Keratinocyte (primary cell): ENCODE measurements at regions not wholly inside any gene's neighbourhood (a gene's known extent, or its start where the extent isn't known, plus 50 kb on each side); places are given as distances from the start of the nearest gene placed in this dataset.

Source experiments
- DNase-seq: peaks from one replicate; pipeline ENCODE4 v3.0.0-alpha.2; 2011; ENCODE audit warnings: low read depth, missing footprints, low spot score
- FAIRE-seq: peaks from 2 replicates; lab custom pipeline; 2011; peaks lifted over from hg19 to GRCh38; lab: Jason Lieb, UNC
- H2AFZ ChIP-seq: 2 replicates; pipeline ENCODE4 v1.6.0; 2012; ENCODE audit warnings: low read length, control low read depth, inconsistent platforms; ENCODE audit not compliant: control insufficient read depth
- H3K27ac ChIP-seq: 2 replicates; pipeline ENCODE4 v1.5.1; 2011; ENCODE audit warnings: low read length; ENCODE audit not compliant: control insufficient read depth, insufficient read depth
- H3K27me3 ChIP-seq: 3 replicates; pipeline ENCODE4 v1.6.0; 2011; ENCODE audit warnings: low read length; ENCODE audit not compliant: control insufficient read depth, insufficient read depth; ENCODE audit errors: extremely low read depth
- H3K36me3 ChIP-seq, 2 experiments: 2 replicates in 1 of 2; 3 replicates in 1 of 2; pipeline ENCODE4 v1.5.1; 2011; ENCODE audit warnings: low read length in 2 of 2, mild to moderate bottlenecking in 1 of 2; ENCODE audit not compliant: control insufficient read depth in 2 of 2, insufficient read depth in 2 of 2; ENCODE audit errors: extremely low read depth in 1 of 2
- H3K4me1 ChIP-seq: 3 replicates; pipeline ENCODE4 v1.5.1; 2011; ENCODE audit warnings: low read length; ENCODE audit not compliant: control insufficient read depth, insufficient read depth; ENCODE audit errors: extremely low read depth
- H3K4me2 ChIP-seq: 3 replicates; pipeline ENCODE4 v1.6.0; 2011; ENCODE audit warnings: low read depth, low read length; ENCODE audit not compliant: control insufficient read depth, insufficient read depth; ENCODE audit errors: extremely low read depth
- H3K4me3 ChIP-seq, 3 experiments: fragments of 200-600 bp in 1 of 3; sonication (generic) in 1 of 3; 2 replicates in 2 of 3; 3 replicates in 1 of 3; pipeline ENCODE4 v1.5.1; 2011 to 2016; ENCODE audit warnings: low read length in 3 of 3, mild to moderate bottlenecking in 3 of 3, control low read depth in 2 of 3, inconsistent platforms in 1 of 3, low read depth in 1 of 3, mixed read lengths in 1 of 3, mixed run types in 1 of 3, moderate library complexity in 1 of 3; ENCODE audit not compliant: control insufficient read depth in 2 of 3, insufficient read depth in 2 of 3; ENCODE audit errors: extremely low read depth in 1 of 3
- H3K79me2 ChIP-seq: 2 replicates; pipeline ENCODE4 v1.6.0; 2012; ENCODE audit warnings: low read length; ENCODE audit not compliant: control insufficient read depth, insufficient read depth
- H3K9ac ChIP-seq: 3 replicates; pipeline ENCODE4 v1.6.0; 2011; ENCODE audit warnings: low read length; ENCODE audit not compliant: control insufficient read depth, insufficient read depth; ENCODE audit errors: extremely low read depth
- H3K9me1 ChIP-seq: 3 replicates; pipeline ENCODE4 v1.6.0; 2011; ENCODE audit warnings: low read length; ENCODE audit not compliant: control insufficient read depth, insufficient read depth; ENCODE audit errors: extremely low read depth
- H3K9me3 ChIP-seq: 2 replicates; pipeline ENCODE4 v1.5.1; 2012; ENCODE audit warnings: low read depth, low read length; ENCODE audit not compliant: control insufficient read depth
- H4K20me1 ChIP-seq: 3 replicates; pipeline ENCODE4 v1.6.0; 2011; ENCODE audit warnings: low read length; ENCODE audit not compliant: control insufficient read depth, insufficient read depth; ENCODE audit errors: extremely low read depth
- EZH2 ChIP-seq: IDR thresholded peaks from one replicate; pipeline ENCODE4 v1.6.1; 2012; ENCODE audit warnings: inconsistent platforms, mild to moderate bottlenecking, low read length, moderate library complexity
- dilution Hi-C: fragments of 300-500 bp; cut with MboI; formaldehyde crosslinking; loops from one replicate; pipeline ENCODE4 v1.7.0; 2020; ENCODE audit warnings: low sequenced_read_pairs; ENCODE audit not compliant: extremely low pct_ligation_motif_present
- TF ChIP-seq, protein P1 (sequence below), 3 experiments: IDR thresholded peaks in 1 of 3; conservative IDR thresholded peaks in 1 of 3; optimal IDR thresholded peaks in 1 of 3; 2 replicates in 2 of 3; 3 replicates in 1 of 3; pipeline versions ENCODE3 to v1.5.1; 2011; ENCODE audit warnings: low read length in 3 of 3, mild to moderate bottlenecking in 3 of 3, moderate library complexity in 2 of 3, control low read depth in 1 of 3, inconsistent platforms in 1 of 3; ENCODE audit not compliant: insufficient read depth in 2 of 3; ENCODE audit errors: extremely low read depth in 1 of 3

DNA sequence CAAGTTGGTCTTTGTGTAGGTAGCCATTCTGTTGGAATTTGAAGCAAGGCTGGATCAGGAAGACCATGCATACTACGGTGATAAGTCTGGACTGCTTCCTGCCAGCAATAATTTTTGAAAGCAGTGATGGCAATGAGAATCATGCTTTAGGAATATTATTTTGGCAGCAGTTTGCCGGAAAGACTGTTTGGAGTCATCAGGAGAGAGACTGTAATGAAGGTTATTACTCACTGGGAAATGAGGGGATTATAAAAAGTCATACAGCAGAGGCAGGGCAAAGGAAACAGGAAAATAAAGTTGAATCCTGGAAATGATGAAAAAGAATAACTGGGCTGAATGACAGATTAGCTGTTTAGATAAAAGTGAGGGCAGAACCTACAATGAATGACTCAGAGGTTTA, 1136.8 kb upstream of the AUTS2 start:
- no peak overlapping the region for H3K9ac ChIP-seq
- dilution Hi-C loops, result no loop called here
- no peak for FAIRE-seq
- DNase-seq, result no peak
- H3K36me3 ChIP-seq, result no peaks in the 10 kb centered on the region
- H3K4me2 ChIP-seq, result no peak overlapping the region
- H3K9me3 ChIP-seq, result no peaks in the 10 kb centered on the region
- no peak overlapping the region for H3K4me3 ChIP-seq
- no peaks in the 10 kb centered on the region for H3K27me3 ChIP-seq
- no peak overlapping the region for H3K27ac ChIP-seq
- no peaks in the 10 kb centered on the region for H4K20me1 ChIP-seq
- TF ChIP-seq, protein P1, sequence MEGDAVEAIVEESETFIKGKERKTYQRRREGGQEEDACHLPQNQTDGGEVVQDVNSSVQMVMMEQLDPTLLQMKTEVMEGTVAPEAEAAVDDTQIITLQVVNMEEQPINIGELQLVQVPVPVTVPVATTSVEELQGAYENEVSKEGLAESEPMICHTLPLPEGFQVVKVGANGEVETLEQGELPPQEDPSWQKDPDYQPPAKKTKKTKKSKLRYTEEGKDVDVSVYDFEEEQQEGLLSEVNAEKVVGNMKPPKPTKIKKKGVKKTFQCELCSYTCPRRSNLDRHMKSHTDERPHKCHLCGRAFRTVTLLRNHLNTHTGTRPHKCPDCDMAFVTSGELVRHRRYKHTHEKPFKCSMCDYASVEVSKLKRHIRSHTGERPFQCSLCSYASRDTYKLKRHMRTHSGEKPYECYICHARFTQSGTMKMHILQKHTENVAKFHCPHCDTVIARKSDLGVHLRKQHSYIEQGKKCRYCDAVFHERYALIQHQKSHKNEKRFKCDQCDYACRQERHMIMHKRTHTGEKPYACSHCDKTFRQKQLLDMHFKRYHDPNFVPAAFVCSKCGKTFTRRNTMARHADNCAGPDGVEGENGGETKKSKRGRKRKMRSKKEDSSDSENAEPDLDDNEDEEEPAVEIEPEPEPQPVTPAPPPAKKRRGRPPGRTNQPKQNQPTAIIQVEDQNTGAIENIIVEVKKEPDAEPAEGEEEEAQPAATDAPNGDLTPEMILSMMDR (optimal IDR thresholded peaks at IDR 0.05 in 1 of 3, IDR thresholded peaks at IDR 0.05 in 1 of 3, conservative IDR thresholded peaks at IDR 0.05 in 1 of 3; ENCODE audit: extremely low read depth in 1 of 3, insufficient read depth in 2 of 3, low read length in 3 of 3), result no peak
- TF ChIP-seq EZH2, result no peak
- no peaks in the 10 kb centered on the region for H3K79me2 ChIP-seq
- no peaks in the 10 kb centered on the region for H3K9me1 ChIP-seq
- H3K4me1 ChIP-seq, result no peaks in the 10 kb centered on the region
- no peak overlapping the region for H2AFZ ChIP-seq

DNA sequence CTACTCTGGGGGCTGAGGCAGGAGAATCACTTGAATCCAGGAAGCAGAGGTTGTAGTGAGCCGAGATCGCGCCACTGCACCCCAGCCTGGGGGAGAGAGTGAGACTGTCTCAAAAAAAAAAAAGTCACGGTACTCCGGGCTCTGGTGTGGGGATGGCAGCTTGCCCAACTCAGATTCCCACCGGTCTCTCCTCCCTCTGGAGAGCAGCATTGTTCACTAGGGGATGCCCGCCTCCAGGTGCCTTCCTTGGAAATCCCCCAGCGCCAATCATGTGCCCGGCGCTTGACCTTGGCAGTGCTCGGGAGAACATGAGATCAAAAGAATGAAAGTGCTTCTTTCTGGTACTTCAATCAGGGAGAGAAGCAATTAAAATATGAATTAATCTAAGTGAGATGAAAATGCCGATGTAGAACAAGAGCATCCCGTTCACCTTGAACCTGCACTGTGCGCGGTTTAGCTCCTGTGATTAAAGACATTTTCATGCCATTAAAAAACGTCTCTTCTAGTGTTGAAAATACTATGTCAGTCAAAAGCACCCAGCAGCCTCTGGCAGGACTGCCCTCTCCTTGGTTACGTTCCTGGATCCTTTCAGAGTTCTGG, 1127.3 kb upstream of the AUTS2 start:
- H3K27me3 ChIP-seq, result no peaks in the 10 kb centered on the region
- H2AFZ ChIP-seq, result no peak overlapping the region
- FAIRE-seq, result no peak
- H3K27ac ChIP-seq, result no peak overlapping the region
- no peak for DNase-seq
- H3K4me1 ChIP-seq, result no peaks in the 10 kb centered on the region
- no peaks in the 10 kb centered on the region for H3K36me3 ChIP-seq
- H3K9me1 ChIP-seq, result no peaks in the 10 kb centered on the region
- H3K4me3 ChIP-seq, result no peak overlapping the region
- dilution Hi-C loops, result no loop called here
- H3K79me2 ChIP-seq, result no peaks in the 10 kb centered on the region
- TF ChIP-seq EZH2, result no peak
- TF ChIP-seq, protein P1 (optimal IDR thresholded peaks at IDR 0.05 in 1 of 3, IDR thresholded peaks at IDR 0.05 in 1 of 3, conservative IDR thresholded peaks at IDR 0.05 in 1 of 3; ENCODE audit: extremely low read depth in 1 of 3, insufficient read depth in 2 of 3, low read length in 3 of 3), result no peak
- H3K4me2 ChIP-seq, result no peak overlapping the region
- H3K9ac ChIP-seq, result no peak overlapping the region
- H4K20me1 ChIP-seq, result no peaks in the 10 kb centered on the region
- no peaks in the 10 kb centered on the region for H3K9me3 ChIP-seq
